ENCODE measurements at regions not wholly inside any gene's neighbourhood (a gene's known extent, or its start where the extent isn't known, plus 50 kb on each side); places are given as distances from the start of the nearest gene placed in this dataset.

- no peaks in the 10 kb centered on the region for H3K4me1 ChIP-seq
- H3K36me3 ChIP-seq: no peaks in the 10 kb centered on the region
- no peak overlapping the region for H3K27ac ChIP-seq
- H3K27me3 ChIP-seq: no peaks in the 10 kb centered on the region
- 80 to 90% (median 86%) methylated on average over 5 of the region's 5 CpGs for WGBS, 5 donors
- TF ChIP-seq CTCF (IDR thresholded peaks at IDR 0.05) (no peak), EP300 (IDR thresholded peaks at IDR 0.05) (no peak), POLR2A (IDR thresholded peaks at IDR 0.05) (no peak), POLR2AphosphoS5 (IDR thresholded peaks at IDR 0.05) (no peak)
- intact Hi-C loops (cut with DNase I; ENCODE audit: low total_unique reads): no loop called here
- no peaks in the 10 kb centered on the region for H3K9me3 ChIP-seq
- DNase-seq: no peak
- H3K4me3 ChIP-seq: no peak overlapping the region
Observed at GRCh38 chr11:92411431-92411830, 186.8 kb downstream of the FAT3 start.

DNA sequence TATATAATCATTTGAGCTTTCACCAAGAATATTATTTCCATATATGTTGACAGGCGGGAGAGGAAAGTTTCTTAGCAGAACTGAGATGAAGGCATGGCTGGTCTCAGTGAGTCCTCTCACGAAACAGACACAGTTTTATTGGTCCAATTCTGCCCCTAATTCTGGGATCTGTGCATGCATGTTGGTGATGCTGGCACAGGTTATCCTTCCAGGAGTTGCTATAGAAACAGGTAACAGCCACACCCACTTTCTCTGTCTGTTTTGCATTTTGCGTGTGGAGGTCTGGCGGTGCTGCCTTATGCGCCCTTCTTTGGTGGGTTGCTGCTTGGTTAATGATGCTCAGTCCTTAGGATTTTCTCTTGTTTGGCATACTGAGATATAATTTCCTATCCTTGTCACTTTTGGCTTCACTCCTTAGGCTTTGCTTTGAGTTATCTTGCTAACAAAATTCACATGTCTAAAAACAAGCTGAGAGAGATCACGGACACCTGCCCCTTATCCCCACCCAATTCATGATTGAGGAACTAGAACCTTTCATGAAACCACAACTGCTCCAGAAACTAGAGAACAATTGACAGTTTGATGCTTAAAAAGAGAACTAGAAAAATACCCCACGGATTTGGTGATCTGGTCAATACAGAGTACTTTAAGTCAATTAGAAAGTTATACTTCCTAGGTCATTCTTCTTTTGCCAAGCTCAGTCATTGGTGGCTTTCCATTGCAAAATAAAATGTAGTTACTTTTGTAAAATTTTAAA, 189.3 kb downstream of the FAT3 start:
- Histone ChIP-seq H3K4me3 (no peak overlapping the region), H3K4me1 (no peaks in the 10 kb centered on the region), H3K27ac (no peak overlapping the region), H3K27me3 (no peaks in the 10 kb centered on the region), H3K36me3 (no peaks in the 10 kb centered on the region), H3K9me3 (no peaks in the 10 kb centered on the region)
- intact Hi-C loops (cut with DNase I; ENCODE audit: low total_unique reads): no loop called here
- DNase-seq: no peak
- WGBS, 5 donors: 82 to 91% (median 87%) methylated on average over 7 of the region's 7 CpGs
- TF ChIP-seq POLR2A (IDR thresholded peaks at IDR 0.05) (no peak), POLR2AphosphoS5 (IDR thresholded peaks at IDR 0.05) (no peak), EP300 (IDR thresholded peaks at IDR 0.05) (no peak), CTCF (IDR thresholded peaks at IDR 0.05) (no peak)

- Histone ChIP-seq H3K27ac (no peak overlapping the region), H3K4me1 (no peaks in the 10 kb centered on the region), H3K4me3 (no peak overlapping the region), H3K27me3 (no peaks in the 10 kb centered on the region), H3K36me3 (no peaks in the 10 kb centered on the region), H3K9me3 (no peaks in the 10 kb centered on the region)
- no peak for TF ChIP-seq POLR2A (IDR thresholded peaks at IDR 0.05)
- TF ChIP-seq EP300 (IDR thresholded peaks at IDR 0.05): no peak
- no peak for TF ChIP-seq CTCF (IDR thresholded peaks at IDR 0.05)
- no peak for TF ChIP-seq POLR2AphosphoS5 (IDR thresholded peaks at IDR 0.05)
- 64 to 84% (median 75%) methylated on average over 1 of the region's 1 CpG for WGBS, 5 donors
- DNase-seq: no peak
- intact Hi-C loops (cut with DNase I; ENCODE audit: low total_unique reads): no loop called here
Observed at GRCh38 chr11:92416971-92417725, 192.5 kb downstream of the FAT3 start.

GRCh38 chr11:92423115-92424034, 198.8 kb downstream of the FAT3 start:
- WGBS, 5 donors: 86 to 92% (median 90%) methylated on average over 6 of the region's 6 CpGs
- no peak for DNase-seq
- intact Hi-C loops (cut with DNase I; ENCODE audit: low total_unique reads): no loop called here
- no peak for TF ChIP-seq CTCF (IDR thresholded peaks at IDR 0.05)
- no peak for TF ChIP-seq EP300 (IDR thresholded peaks at IDR 0.05)
- Histone ChIP-seq H3K36me3 (no peaks in the 10 kb centered on the region), H3K4me1 (no peaks in the 10 kb centered on the region), H3K4me3 (no peak overlapping the region), H3K9me3 (no peaks in the 10 kb centered on the region), H3K27ac (no peak overlapping the region), H3K27me3 (no peaks in the 10 kb centered on the region)

Data from stomach (tissue), 8 donors.